Cardiac muscle cell (in vitro differentiated cells and primary cell): ENCODE measurements at regions not wholly inside any gene's neighbourhood (a gene's known extent, or its start where the extent isn't known, plus 50 kb on each side); places are given as distances from the start of the nearest gene placed in this dataset.

Experiments used
- DNase-seq, 2 donors: peaks; one replicate each; pipeline versions ENCODE4 v3.0.0 to v3.0.0-alpha.2; 2010 to 2017; ENCODE audit warnings: low read depth in 1 of 2, low spot score in 1 of 2
- H3K27ac ChIP-seq: fragments of 200-600 bp; sonication (generic); 2 replicates; pipeline ENCODE4 v1.5.1; 2016
- H3K27me3 ChIP-seq: fragments of 200-600 bp; sonication (generic); 2 replicates; pipeline ENCODE4 v1.6.0; 2016; ENCODE audit warnings: control low read depth
- H3K36me3 ChIP-seq: fragments of 200-600 bp; sonication (generic); 2 replicates; pipeline ENCODE4 v1.5.1; 2016; ENCODE audit warnings: control low read depth
- H3K4me1 ChIP-seq: fragments of 200-600 bp; sonication (generic); 2 replicates; pipeline ENCODE4 v1.8.1; 2017; ENCODE audit warnings: low read depth, mild to moderate bottlenecking, mixed run types
- H3K4me3 ChIP-seq: fragments of 200-600 bp; sonication (generic); 2 replicates; pipeline ENCODE4 v1.5.1; 2016; ENCODE audit warnings: mild to moderate bottlenecking
- H3K9me3 ChIP-seq: fragments of 200-600 bp; sonication (generic); 2 replicates; pipeline ENCODE4 v1.5.1; 2017; ENCODE audit warnings: low read depth, mild to moderate bottlenecking, control low read depth
- CTCF ChIP-seq: IDR thresholded peaks from 2 replicates; pipeline ENCODE4 v1.5.1; 2012; ENCODE audit warnings: low read depth, mild to moderate bottlenecking, low read length

- H3K4me3 ChIP-seq: no peak overlapping the region
- H3K36me3 ChIP-seq: no peaks in the 10 kb centered on the region
- H3K4me1 ChIP-seq: peaks cover 3% of the 10 kb centered on the region
- no peak overlapping the region for H3K27ac ChIP-seq
- H3K9me3 ChIP-seq: no peaks in the 10 kb centered on the region
- DNase-seq: no peak
- no peaks in the 10 kb centered on the region for H3K27me3 ChIP-seq
- TF ChIP-seq CTCF: no peak
These were observed 238.0 kb upstream of the IRX2 start for GRCh38 chr5:2989517-2989916.

- Histone ChIP-seq H3K27ac (no peak overlapping the region), H3K4me1 (no peaks in the 10 kb centered on the region), H3K9me3 (no peaks in the 10 kb centered on the region), H3K36me3 (no peaks in the 10 kb centered on the region), H3K4me3 (no peak overlapping the region), H3K27me3 (no peaks in the 10 kb centered on the region)
- DNase-seq: no peak
- no peak for TF ChIP-seq CTCF
These were observed 234.8 kb upstream of the IRX2 start for GRCh38 chr5:2986301-2986700.

GRCh38 chr5:2985718-2986117 is 234.2 kb upstream of the IRX2 start:
- Histone ChIP-seq H3K27me3 (no peaks in the 10 kb centered on the region), H3K4me3 (no peak overlapping the region), H3K4me1 (no peaks in the 10 kb centered on the region), H3K27ac (no peak overlapping the region), H3K36me3 (no peaks in the 10 kb centered on the region), H3K9me3 (no peaks in the 10 kb centered on the region)
- DNase-seq: no peak
- no peak for TF ChIP-seq CTCF

GRCh38 chr5:2983583-2984300 is 232.3 kb upstream of the IRX2 start:
- Histone ChIP-seq H3K36me3 (no peaks in the 10 kb centered on the region), H3K9me3 (no peaks in the 10 kb centered on the region), H3K27me3 (no peaks in the 10 kb centered on the region), H3K4me1 (no peaks in the 10 kb centered on the region), H3K4me3 (no peak overlapping the region), H3K27ac (no peak overlapping the region)
- no peak for DNase-seq
- TF ChIP-seq CTCF: no peak

GRCh38 chr5:2981652-2982051 is 230.2 kb upstream of the IRX2 start:
- DNase-seq: no peak
- H3K9me3 ChIP-seq: no peaks in the 10 kb centered on the region
- TF ChIP-seq CTCF: no peak
- H3K4me3 ChIP-seq: no peak overlapping the region
- no peak overlapping the region for H3K27ac ChIP-seq
- H3K4me1 ChIP-seq: no peaks in the 10 kb centered on the region
- H3K27me3 ChIP-seq: no peaks in the 10 kb centered on the region
- H3K36me3 ChIP-seq: no peaks in the 10 kb centered on the region
